ENCODE measurements at regions not wholly inside any gene's neighbourhood (a gene's known extent, or its start where the extent isn't known, plus 50 kb on each side); places are given as distances from the start of the nearest gene placed in this dataset.

DNA sequence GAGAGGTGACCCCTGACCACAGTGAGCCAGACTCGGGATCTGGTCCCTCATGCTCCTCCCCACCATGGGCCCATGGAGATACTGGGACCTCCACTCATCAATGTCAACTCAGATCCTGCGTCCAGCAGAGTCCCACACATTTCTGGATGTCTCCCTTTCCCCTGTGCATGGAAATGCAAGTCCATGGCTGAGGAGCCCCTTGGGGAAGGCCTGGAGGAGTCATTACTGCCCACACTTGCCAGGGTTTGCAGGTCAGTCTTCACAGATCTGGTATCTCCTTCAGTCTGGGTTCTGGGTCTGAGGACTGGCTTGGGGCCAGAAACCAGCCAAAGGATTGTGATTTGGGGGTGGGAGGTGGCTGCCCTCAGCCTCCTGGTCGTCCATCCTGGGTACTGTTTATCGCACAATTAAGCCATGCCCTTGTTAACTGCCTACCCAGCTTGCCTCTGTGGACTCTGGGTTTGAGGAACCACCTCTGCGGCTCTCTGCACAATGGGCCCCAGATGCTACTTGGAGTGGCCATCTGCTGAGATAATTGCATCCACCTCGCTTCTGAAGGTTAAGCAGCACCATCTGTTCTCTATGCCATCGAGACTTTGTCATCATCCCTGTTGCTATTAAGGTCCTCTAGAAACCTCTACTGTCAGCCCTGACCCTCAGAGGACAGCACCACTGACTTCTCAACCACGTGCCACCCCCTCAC is 49.9 kb upstream of the KLF13 start:
- H3K4ac ChIP-seq (replicated peaks; ENCODE audit: insufficient read length, low read depth, low read length), result no peak overlapping the region
- no peaks in the 10 kb centered on the region for H4K20me1 ChIP-seq (replicated peaks in 1 of 2; ENCODE audit: control insufficient read depth in 1 of 2, insufficient read depth in 2 of 2, low read length in 2 of 2)
- H2BK20ac ChIP-seq (ENCODE audit: low read length), result no peak overlapping the region
- H3K23ac ChIP-seq (ENCODE audit: insufficient read length), result no peak overlapping the region
- H3K56ac ChIP-seq (replicated peaks; ENCODE audit: insufficient read length, low read depth, low read length), result no peak overlapping the region
- ChIA-PET CTCF (ENCODE audit: partially characterized antibody) (no interaction called here), POLR2A (ENCODE audit: partially characterized antibody) (no interaction called here)
- no peaks in the 10 kb centered on the region for H3K36me3 ChIP-seq (ENCODE audit: control insufficient read depth in 2 of 4, insufficient read depth in 4 of 4, low read length in 3 of 4)
- DNase-seq (ENCODE audit: low read depth in 1 of 2, low spot score in 2 of 2), result peak in 1 of 2 experiments; percentile 28
- no peaks in the 10 kb centered on the region for H3K9me3 ChIP-seq (ENCODE audit: insufficient read depth in 2 of 2, low read depth in 1 of 2, low read length in 1 of 2)
- no peaks in the 10 kb centered on the region for H3K27me3 ChIP-seq (replicated peaks in 1 of 4; ENCODE audit: control insufficient read depth in 3 of 4, extremely low read depth in 1 of 4, insufficient read depth in 3 of 4, low read length in 3 of 4)
- no peak overlapping the region for H2AK5ac ChIP-seq (ENCODE audit: low read depth, low read length)
- no peak overlapping the region for H4K91ac ChIP-seq (replicated peaks; ENCODE audit: insufficient read length, low read length)
- H2AFZ ChIP-seq (ENCODE audit: low read length), result no peak overlapping the region
- no peak overlapping the region for H4K5ac ChIP-seq (ENCODE audit: insufficient read length, low read depth, low read length)
- no peak overlapping the region for H4K8ac ChIP-seq (ENCODE audit: extremely low read depth, insufficient read depth, low read length)
- no peak overlapping the region for H3K27ac ChIP-seq (ENCODE audit: low read depth, low read length)
- no peak overlapping the region for H3K18ac ChIP-seq (ENCODE audit: extremely low read depth, low read length)
- 88% methylated on average over 8 of the region's 8 CpGs; no CpG with 5 or more reads in 1 of the 2 experiments for WGBS, 2 experiments (ENCODE audit: extremely low coverage in 1 of 2, insufficient coverage in 1 of 2, insufficient read length in 1 of 2, insufficient replicate concordance in 2 of 2, low coverage in 1 of 2, low lambda C conversion rate in 2 of 2, missing lambda C conversion rate in 1 of 2)
- no peaks in the 10 kb centered on the region for H3K79me1 ChIP-seq (ENCODE audit: low read depth, low read length)
- H2BK120ac ChIP-seq (replicated peaks; ENCODE audit: low read depth, low read length), result no peak overlapping the region
- H3K23me2 ChIP-seq (ENCODE audit: low read depth, low read length), result peaks cover 2% of the 10 kb centered on the region; the same call in 1 of the 2 replicates
- no peak for FAIRE-seq
- H3K79me2 ChIP-seq (ENCODE audit: control insufficient read depth in 1 of 2, insufficient read depth in 2 of 2, low read length in 2 of 2), result no peaks in the 10 kb centered on the region
- peaks cover 0 to 6% (median 0%) of the 10 kb centered on the region in 4 experiments; a peak in 3 of 7 replicates for H3K4me1 ChIP-seq (replicated peaks in 1 of 4; ENCODE audit: control insufficient read depth in 3 of 4, insufficient read depth in 4 of 4, low read length in 3 of 4)
- no peak overlapping the region for H2BK12ac ChIP-seq (ENCODE audit: low read depth, low read length)
- no peak overlapping the region for H3K4me2 ChIP-seq (ENCODE audit: insufficient read depth in 1 of 2, low read depth in 2 of 2, low read length in 2 of 2)
- no peak overlapping the region for H2BK5ac ChIP-seq (ENCODE audit: low read depth, low read length)
- no peak overlapping the region for H3K14ac ChIP-seq (ENCODE audit: insufficient read length)
- H3K9ac ChIP-seq (replicated peaks in 1 of 4; ENCODE audit: extremely low read depth in 1 of 4, low read depth in 3 of 4, low read length in 3 of 4), result no peak overlapping the region
- H2BK15ac ChIP-seq (ENCODE audit: low read length), result no peak overlapping the region
- H3K4me3 ChIP-seq (ENCODE audit: extremely low read depth in 1 of 4, insufficient read depth in 2 of 4, low read depth in 3 of 4, low read length in 4 of 4), result no peak overlapping the region
- TF ChIP-seq SAP30 (IDR thresholded peaks at IDR 0.05; ENCODE audit: insufficient read depth, insufficient replicate concordance, low read length) (no peak), USF2 (IDR thresholded peaks at IDR 0.05; ENCODE audit: low read length) (no peak), BCL11A (IDR thresholded peaks at IDR 0.05; ENCODE audit: low read depth in 2 of 2, low read length in 2 of 2) (no peak), JUN (IDR thresholded peaks at IDR 0.05; ENCODE audit: low read depth, low read length) (no peak), TEAD4 (IDR thresholded peaks at IDR 0.05; ENCODE audit: low read depth, low read length) (no peak), BACH1 (IDR thresholded peaks at IDR 0.05; ENCODE audit: low read length) (no peak), RXRA (IDR thresholded peaks at IDR 0.05; ENCODE audit: insufficient read depth, low read depth, low read length) (no peak), SIX5 (IDR thresholded peaks at IDR 0.05; ENCODE audit: low read depth, low read length) (no peak), MAFK (IDR thresholded peaks at IDR 0.05; ENCODE audit: low read depth, low read length) (no peak), BRCA1 (IDR thresholded peaks at IDR 0.05; ENCODE audit: low read depth, low read length) (no peak), TAF7 (optimal IDR thresholded peaks at IDR 0.05; ENCODE audit: borderline replicate concordance, low read depth, low read length) (no peak), NANOG (IDR thresholded peaks at IDR 0.05; ENCODE audit: insufficient read depth, low read depth, low read length, poor library complexity, severe bottlenecking) (no peak)
